SHP77 treated with DMSO at 0.1 percent for 48 hours (cell line): ENCODE measurements at regions not wholly inside any gene's neighbourhood (a gene's known extent, or its start where the extent isn't known, plus 50 kb on each side); places are given as distances from the start of the nearest gene placed in this dataset.

Experiments used
- DNase-seq: peaks from one replicate; lab custom pipeline; 2025; lab: John Stamatoyannopoulos, UW

GRCh38 chr18:40055262-40055661 is 1899.8 kb upstream of the PIK3C3 start:
- no peak for DNase-seq

GRCh38 chr18:40049716-40050115 is 1905.3 kb upstream of the PIK3C3 start:
- DNase-seq: no peak

GRCh38 chr18:40048886-40049650 is 1906.0 kb upstream of the PIK3C3 start:
- DNase-seq: no peak

- no peak for DNase-seq
These were observed 1906.8 kb upstream of the PIK3C3 start for GRCh38 chr18:40048253-40048652.

- no peak for DNase-seq
These were observed 1908.4 kb upstream of the PIK3C3 start for GRCh38 chr18:40046596-40046995.

- DNase-seq: no peak
These were observed 1913.1 kb upstream of the PIK3C3 start for GRCh38 chr18:40041951-40042350.

GRCh38 chr18:40040574-40040973 is 1914.5 kb upstream of the PIK3C3 start:
- DNase-seq: no peak

GRCh38 chr18:40037356-40037755 is 1917.7 kb upstream of the PIK3C3 start:
- DNase-seq: no peak

GRCh38 chr18:40036861-40037260 is 1918.2 kb upstream of the PIK3C3 start:
- DNase-seq: no peak

- DNase-seq: no peak
These were observed 1919.1 kb upstream of the PIK3C3 start for GRCh38 chr18:40035966-40036365.

- no peak for DNase-seq
These were observed 1923.0 kb upstream of the PIK3C3 start for GRCh38 chr18:40032076-40032475.

GRCh38 chr18:40031435-40031834 is 1923.6 kb upstream of the PIK3C3 start:
- no peak for DNase-seq

GRCh38 chr18:40019797-40020392 is 1935.1 kb upstream of the PIK3C3 start:
- no peak for DNase-seq

GRCh38 chr18:40018266-40018665 is 1936.8 kb upstream of the PIK3C3 start:
- no peak for DNase-seq

GRCh38 chr18:40017021-40017420 is 1938.0 kb upstream of the PIK3C3 start:
- DNase-seq: no peak

- no peak for DNase-seq
These were observed 1938.6 kb upstream of the PIK3C3 start for GRCh38 chr18:40016405-40016804.

- DNase-seq: no peak
These were observed 1941.9 kb upstream of the PIK3C3 start for GRCh38 chr18:40013001-40013609.

- no peak for DNase-seq
These were observed 1943.8 kb upstream of the PIK3C3 start for GRCh38 chr18:40011201-40011600.

GRCh38 chr18:40006634-40007033 is 1948.4 kb upstream of the PIK3C3 start:
- no peak for DNase-seq

- DNase-seq: no peak
These were observed 1950.8 kb upstream of the PIK3C3 start for GRCh38 chr18:40004246-40004645.

GRCh38 chr18:39998317-39998716 is 1956.7 kb upstream of the PIK3C3 start:
- DNase-seq: no peak

GRCh38 chr18:39994498-39994897 is 1960.5 kb upstream of the PIK3C3 start:
- no peak for DNase-seq

- DNase-seq: no peak
These were observed 1963.3 kb upstream of the PIK3C3 start for GRCh38 chr18:39991696-39992265.
